H1 (cell line): ENCODE measurements at regions not wholly inside any gene's neighbourhood (a gene's known extent, or its start where the extent isn't known, plus 50 kb on each side); places are given as distances from the start of the nearest gene placed in this dataset.

Source experiments
- BRCA1 ChIP-seq: IDR thresholded peaks from 2 replicates; pipeline ENCODE4 v1.6.1; 2012; ENCODE audit warnings: low read depth, low read length, improper control_type of control experiment
- CBX5 ChIP-seq: fragments of 300-800, 300-1000 bp; sonication (generic); IDR thresholded peaks from 2 replicates; pipeline ENCODE4 v1.7.1; 2016; ENCODE audit warnings: antibody characterized with exemption, low read length, low read depth
- EZH2 ChIP-seq: fragments of 200-600 bp; sonication (generic); IDR thresholded peaks from 2 replicates; pipeline ENCODE4 v1.7.1; 2012; ENCODE audit warnings: low read depth, mild to moderate bottlenecking, moderate library complexity, low read length, inconsistent platforms; ENCODE audit not compliant: severe bottlenecking
- PHF8 ChIP-seq: fragments of 200-600 bp; sonication (generic); conservative IDR thresholded peaks from 2 replicates; pipeline ENCODE4 v1.7.1; 2012; ENCODE audit warnings: low read depth, mild to moderate bottlenecking, inconsistent platforms, low read length, moderate library complexity
- TAF1 ChIP-seq: IDR thresholded peaks from 2 replicates; pipeline ENCODE4 v1.6.1; 2011; ENCODE audit warnings: mild to moderate bottlenecking, low read depth, low read length

DNA sequence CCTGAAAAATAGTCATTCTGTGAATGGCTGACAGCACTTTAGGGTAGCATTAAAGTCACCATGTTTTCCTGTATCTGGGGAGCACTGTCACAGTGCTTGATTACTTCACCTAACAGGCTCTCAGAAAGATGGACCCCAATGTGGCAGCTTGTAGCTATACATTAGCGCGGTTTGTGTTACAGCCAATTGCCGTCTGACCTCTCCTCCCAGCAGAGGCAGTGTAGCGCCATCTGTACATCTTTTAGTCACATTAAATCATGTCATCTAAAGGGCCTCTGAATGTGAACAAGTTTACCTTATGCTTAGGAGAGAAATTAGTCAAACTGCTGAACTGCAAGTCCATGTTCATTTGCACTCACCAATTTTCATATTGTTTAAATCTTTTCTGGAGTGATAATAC, 113.7 kb downstream of the LMO3 start (continued):
- TF ChIP-seq EZH2 = no peak
- no peak for TF ChIP-seq TAF1
- TF ChIP-seq PHF8 = no peak
- TF ChIP-seq CBX5 = no peak
- TF ChIP-seq BRCA1 = no peak
- TF ChIP-seq, all 59 proteins: peak for 2
